SK-N-SH treated with all-trans-retinoic acid at 6 μM for 48 hours (cell line): ENCODE measurements at regions not wholly inside any gene's neighbourhood (a gene's known extent, or its start where the extent isn't known, plus 50 kb on each side); places are given as distances from the start of the nearest gene placed in this dataset.

Experiments
- ATAC-seq: fragments of 200-7000 bp; cut with Tn5 transposase; 3 replicates; pipeline ENCODE4 v1.9.1; 2020; ENCODE audit warnings: mild to moderate bottlenecking, moderate library complexity
- ARNTL ChIP-seq: fragments of 450-650 bp; formaldehyde crosslinking; IDR thresholded peaks from 2 replicates; pipeline ENCODE4 v1.5.0; 2020; ENCODE audit warnings: low read depth, mild to moderate bottlenecking, moderate library complexity, borderline replicate concordance
- BACH2 ChIP-seq: fragments of 250-450 bp; sonication (Bioruptor Pico); IDR thresholded peaks from 2 replicates; pipeline ENCODE4 v1.9.0; 2021; ENCODE audit warnings: mild to moderate bottlenecking, borderline replicate concordance
- CSDC2 ChIP-seq: fragments of 250-450 bp; sonication (Bioruptor Pico); IDR thresholded peaks from 2 replicates; pipeline ENCODE4 v1.5.0; 2020; ENCODE audit warnings: mild to moderate bottlenecking, moderate library complexity
- CSRNP3 ChIP-seq: fragments of 250-450 bp; sonication (Bioruptor Pico); IDR thresholded peaks from 2 replicates; pipeline ENCODE4 v1.5.1; 2021; ENCODE audit warnings: mild to moderate bottlenecking, moderate library complexity
- ESRRG ChIP-seq: fragments of 250-450 bp; sonication (Bioruptor Pico); IDR thresholded peaks from 2 replicates; pipeline ENCODE4 v1.6.1; 2021; ENCODE audit warnings: mild to moderate bottlenecking
- GLIS3 ChIP-seq: fragments of 250-450 bp; sonication (Bioruptor Pico); IDR thresholded peaks from 2 replicates; pipeline ENCODE4 v1.5.0; 2020; ENCODE audit warnings: mild to moderate bottlenecking, moderate library complexity
- ISL1 ChIP-seq: fragments of 250-450 bp; sonication (Bioruptor Pico); IDR thresholded peaks from 2 replicates; pipeline ENCODE4 v2.1.2; 2022; ENCODE audit warnings: mild to moderate bottlenecking, moderate library complexity
- POU6F1 ChIP-seq: fragments of 250-450 bp; sonication (Bioruptor Pico); IDR thresholded peaks from 2 replicates; pipeline ENCODE4 v1.8.0; 2021; ENCODE audit warnings: low read depth, mild to moderate bottlenecking, moderate library complexity, borderline replicate concordance
- PPARA ChIP-seq: fragments of 250-450 bp; sonication (Bioruptor Pico); IDR thresholded peaks from 2 replicates; pipeline ENCODE4 v1.5.0; 2020; ENCODE audit warnings: mild to moderate bottlenecking, borderline replicate concordance
- RARB ChIP-seq: fragments of 250-450 bp; sonication (Bioruptor Pico); IDR thresholded peaks from 2 replicates; pipeline ENCODE4 v1.8.0; 2021; ENCODE audit warnings: mild to moderate bottlenecking, moderate library complexity
- TCF4 ChIP-seq: fragments of 250-450 bp; sonication (Bioruptor Pico); IDR thresholded peaks from 2 replicates; pipeline ENCODE4 v1.8.0; 2021; ENCODE audit warnings: mild to moderate bottlenecking, moderate library complexity, borderline replicate concordance
- TOX ChIP-seq: fragments of 250-450 bp; sonication (Bioruptor Pico); IDR thresholded peaks from 2 replicates; pipeline ENCODE4 v1.8.0; 2021; ENCODE audit warnings: mild to moderate bottlenecking, moderate library complexity, borderline replicate concordance
- ZC3H10 ChIP-seq: fragments of 250-450 bp; sonication (Bioruptor Pico); IDR thresholded peaks from 2 replicates; pipeline ENCODE4 v1.5.1; 2021; ENCODE audit warnings: mild to moderate bottlenecking, moderate library complexity
- ZFP3 ChIP-seq: fragments of 250-450 bp; sonication (Bioruptor Pico); IDR thresholded peaks from 2 replicates; pipeline ENCODE4 v1.5.0; 2020; ENCODE audit warnings: mild to moderate bottlenecking, moderate library complexity
- ZFP30 ChIP-seq: fragments of 450-650 bp; formaldehyde crosslinking; IDR thresholded peaks from 2 replicates; pipeline ENCODE4 v1.5.0; 2022; ENCODE audit warnings: mild to moderate bottlenecking, moderate library complexity
- ZNF565 ChIP-seq: fragments of 450-650 bp; formaldehyde crosslinking; conservative IDR thresholded peaks from 2 replicates; pipeline ENCODE4 v1.5.0; 2020; ENCODE audit warnings: low read depth, mild to moderate bottlenecking, moderate library complexity
- ZNF70 ChIP-seq: fragments of 450-650 bp; formaldehyde crosslinking; IDR thresholded peaks from 2 replicates; pipeline ENCODE4 v1.5.0; 2020; ENCODE audit warnings: mild to moderate bottlenecking, moderate library complexity
- ZNF8 ChIP-seq: fragments of 450-650 bp; formaldehyde crosslinking; IDR thresholded peaks from 2 replicates; pipeline ENCODE4 v1.5.0; 2020; ENCODE audit warnings: mild to moderate bottlenecking, moderate library complexity
- TF ChIP-seq, protein P1 (sequence below): fragments of 250-450 bp; sonication (Bioruptor Pico); IDR thresholded peaks from 2 replicates; pipeline ENCODE4 v1.8.0; 2020; ENCODE audit warnings: mild to moderate bottlenecking, moderate library complexity, borderline replicate concordance
- TF ChIP-seq, protein P2 (sequence below): fragments of 250-450 bp; sonication (Bioruptor Pico); IDR thresholded peaks from 2 replicates; pipeline ENCODE4 v1.5.1; 2020; ENCODE audit warnings: low read depth, mild to moderate bottlenecking, moderate library complexity
- TF ChIP-seq, protein P3 (sequence below): fragments of 250-450 bp; sonication (Bioruptor Pico); IDR thresholded peaks from 2 replicates; pipeline ENCODE4 v1.5.0; 2020; ENCODE audit warnings: mild to moderate bottlenecking, moderate library complexity

GRCh38 chr2:102880731-102881130 is 118.9 kb downstream of the TMEM182 start (continued):
- TF ChIP-seq POU6F1 (CRISPR knock-in tag) (no peak), ZNF70 (CRISPR knock-in tag) (no peak), RARB (CRISPR knock-in tag) (no peak), BACH2 (CRISPR knock-in tag) (no peak)

GRCh38 chr2:102886216-102886893 is 124.5 kb downstream of the TMEM182 start:
- ATAC-seq: no peak
- TF ChIP-seq ZFP3 (CRISPR knock-in tag) (no peak), CSDC2 (CRISPR knock-in tag) (no peak), ESRRG (CRISPR knock-in tag) (no peak), ZNF565 (CRISPR knock-in tag) (no peak), RARB (CRISPR knock-in tag) (no peak), ZNF70 (CRISPR knock-in tag) (no peak), CSRNP3 (no peak), BACH2 (CRISPR knock-in tag) (no peak), ARNTL (no peak), ZNF8 (CRISPR knock-in tag) (no peak), TCF4 (CRISPR knock-in tag) (no peak), ISL1 (no peak), POU6F1 (CRISPR knock-in tag) (no peak), ZC3H10 (no peak), GLIS3 (CRISPR knock-in tag) (no peak)
- TF ChIP-seq, protein P1, sequence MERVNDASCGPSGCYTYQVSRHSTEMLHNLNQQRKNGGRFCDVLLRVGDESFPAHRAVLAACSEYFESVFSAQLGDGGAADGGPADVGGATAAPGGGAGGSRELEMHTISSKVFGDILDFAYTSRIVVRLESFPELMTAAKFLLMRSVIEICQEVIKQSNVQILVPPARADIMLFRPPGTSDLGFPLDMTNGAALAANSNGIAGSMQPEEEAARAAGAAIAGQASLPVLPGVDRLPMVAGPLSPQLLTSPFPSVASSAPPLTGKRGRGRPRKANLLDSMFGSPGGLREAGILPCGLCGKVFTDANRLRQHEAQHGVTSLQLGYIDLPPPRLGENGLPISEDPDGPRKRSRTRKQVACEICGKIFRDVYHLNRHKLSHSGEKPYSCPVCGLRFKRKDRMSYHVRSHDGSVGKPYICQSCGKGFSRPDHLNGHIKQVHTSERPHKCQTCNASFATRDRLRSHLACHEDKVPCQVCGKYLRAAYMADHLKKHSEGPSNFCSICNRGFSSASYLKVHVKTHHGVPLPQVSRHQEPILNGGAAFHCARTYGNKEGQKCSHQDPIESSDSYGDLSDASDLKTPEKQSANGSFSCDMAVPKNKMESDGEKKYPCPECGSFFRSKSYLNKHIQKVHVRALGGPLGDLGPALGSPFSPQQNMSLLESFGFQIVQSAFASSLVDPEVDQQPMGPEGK: no peak
- TF ChIP-seq, protein P2, sequence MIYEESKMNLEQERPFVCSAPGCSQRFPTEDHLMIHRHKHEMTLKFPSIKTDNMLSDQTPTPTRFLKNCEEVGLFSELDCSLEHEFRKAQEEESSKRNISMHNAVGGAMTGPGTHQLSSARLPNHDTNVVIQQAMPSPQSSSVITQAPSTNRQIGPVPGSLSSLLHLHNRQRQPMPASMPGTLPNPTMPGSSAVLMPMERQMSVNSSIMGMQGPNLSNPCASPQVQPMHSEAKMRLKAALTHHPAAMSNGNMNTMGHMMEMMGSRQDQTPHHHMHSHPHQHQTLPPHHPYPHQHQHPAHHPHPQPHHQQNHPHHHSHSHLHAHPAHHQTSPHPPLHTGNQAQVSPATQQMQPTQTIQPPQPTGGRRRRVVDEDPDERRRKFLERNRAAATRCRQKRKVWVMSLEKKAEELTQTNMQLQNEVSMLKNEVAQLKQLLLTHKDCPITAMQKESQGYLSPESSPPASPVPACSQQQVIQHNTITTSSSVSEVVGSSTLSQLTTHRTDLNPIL (CRISPR knock-in tag): no peak
- TF ChIP-seq, protein P3, sequence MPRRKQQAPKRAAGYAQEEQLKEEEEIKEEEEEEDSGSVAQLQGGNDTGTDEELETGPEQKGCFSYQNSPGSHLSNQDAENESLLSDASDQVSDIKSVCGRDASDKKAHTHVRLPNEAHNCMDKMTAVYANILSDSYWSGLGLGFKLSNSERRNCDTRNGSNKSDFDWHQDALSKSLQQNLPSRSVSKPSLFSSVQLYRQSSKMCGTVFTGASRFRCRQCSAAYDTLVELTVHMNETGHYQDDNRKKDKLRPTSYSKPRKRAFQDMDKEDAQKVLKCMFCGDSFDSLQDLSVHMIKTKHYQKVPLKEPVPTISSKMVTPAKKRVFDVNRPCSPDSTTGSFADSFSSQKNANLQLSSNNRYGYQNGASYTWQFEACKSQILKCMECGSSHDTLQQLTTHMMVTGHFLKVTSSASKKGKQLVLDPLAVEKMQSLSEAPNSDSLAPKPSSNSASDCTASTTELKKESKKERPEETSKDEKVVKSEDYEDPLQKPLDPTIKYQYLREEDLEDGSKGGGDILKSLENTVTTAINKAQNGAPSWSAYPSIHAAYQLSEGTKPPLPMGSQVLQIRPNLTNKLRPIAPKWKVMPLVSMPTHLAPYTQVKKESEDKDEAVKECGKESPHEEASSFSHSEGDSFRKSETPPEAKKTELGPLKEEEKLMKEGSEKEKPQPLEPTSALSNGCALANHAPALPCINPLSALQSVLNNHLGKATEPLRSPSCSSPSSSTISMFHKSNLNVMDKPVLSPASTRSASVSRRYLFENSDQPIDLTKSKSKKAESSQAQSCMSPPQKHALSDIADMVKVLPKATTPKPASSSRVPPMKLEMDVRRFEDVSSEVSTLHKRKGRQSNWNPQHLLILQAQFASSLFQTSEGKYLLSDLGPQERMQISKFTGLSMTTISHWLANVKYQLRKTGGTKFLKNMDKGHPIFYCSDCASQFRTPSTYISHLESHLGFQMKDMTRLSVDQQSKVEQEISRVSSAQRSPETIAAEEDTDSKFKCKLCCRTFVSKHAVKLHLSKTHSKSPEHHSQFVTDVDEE: no peak
- TF ChIP-seq, all 23 proteins: peak for 0

DNA sequence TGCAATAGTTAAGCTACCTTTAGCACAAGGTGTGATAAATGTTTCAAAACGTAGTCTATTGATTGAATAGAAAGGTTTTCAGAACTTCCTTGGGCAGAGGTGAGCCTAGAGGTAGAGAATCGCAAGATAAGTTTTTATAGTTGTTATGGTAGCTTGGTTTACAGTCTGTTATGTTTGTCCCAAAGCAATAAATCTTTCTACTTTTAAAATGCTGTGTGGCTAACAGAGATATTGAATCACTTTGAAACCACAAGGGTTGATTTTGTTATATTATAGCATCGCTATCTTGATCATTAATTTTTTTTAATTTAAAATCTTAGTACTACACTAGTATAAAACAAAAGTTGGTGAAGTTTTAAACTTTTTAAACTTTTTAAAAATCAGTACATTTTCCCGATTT is 126.7 kb downstream of the TMEM182 start:
- no peak for ATAC-seq
- TF ChIP-seq ESRRG (CRISPR knock-in tag) (no peak), ISL1 (no peak), TOX (no peak), ZFP30 (no peak), CSDC2 (CRISPR knock-in tag) (no peak), POU6F1 (CRISPR knock-in tag) (no peak), BACH2 (CRISPR knock-in tag) (no peak), PPARA (CRISPR knock-in tag) (no peak), ZFP3 (CRISPR knock-in tag) (no peak), ARNTL (no peak), CSRNP3 (no peak), ZC3H10 (no peak)
- TF ChIP-seq, protein P2 (CRISPR knock-in tag): no peak
